ENCODE measurements at regions not wholly inside any gene's neighbourhood (a gene's known extent, or its start where the extent isn't known, plus 50 kb on each side); places are given as distances from the start of the nearest gene placed in this dataset.
"Not testable (repeated sequence)": the region's sequence is repeated elsewhere in the genome, so short reads cannot be mapped to it uniquely, and the experiment has no call there.

DNA sequence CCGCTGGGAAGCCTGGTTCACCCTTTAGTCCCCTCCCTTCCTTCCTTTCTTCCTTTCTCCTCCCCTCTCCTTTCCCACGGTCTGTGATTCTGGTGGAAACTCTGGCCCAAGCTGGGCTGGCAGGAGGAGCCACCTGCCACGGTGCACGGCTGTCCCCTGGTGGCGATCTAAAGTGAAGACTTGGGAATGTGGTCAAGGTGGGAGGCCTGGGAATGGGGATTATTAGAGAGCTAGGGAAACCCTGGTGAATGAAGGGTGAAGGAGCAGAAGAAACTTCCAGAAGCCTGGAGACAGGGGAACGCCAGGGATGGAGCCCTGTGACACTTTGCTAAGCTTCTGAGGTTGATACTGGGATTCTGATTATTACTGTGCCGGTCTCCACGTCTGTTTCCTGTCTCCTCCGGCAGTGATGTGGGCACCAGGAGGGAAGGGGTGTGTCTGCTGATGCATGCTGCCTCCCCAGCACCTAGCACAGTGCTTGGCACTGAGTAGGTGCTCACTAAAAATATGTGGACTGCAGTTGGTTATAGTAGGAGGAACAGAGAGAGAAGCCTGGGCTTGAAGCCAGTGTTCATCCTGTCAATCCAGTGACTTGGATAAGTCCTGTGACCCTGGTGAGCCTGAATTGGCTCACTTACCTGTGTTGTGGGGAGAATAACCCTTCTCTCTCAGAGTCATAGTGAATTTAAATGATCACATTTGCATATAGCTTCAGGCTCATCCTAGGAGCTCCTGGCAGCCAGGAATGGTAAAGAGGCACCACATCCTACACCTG, 71.2 kb upstream of the NBPF3 start:
- Histone ChIP-seq H3K9me3 (ENCODE audit: control extremely low read depth in 1 of 3, control insufficient read depth in 2 of 3, insufficient read depth in 1 of 3, low read length in 2 of 3) (no peaks in the 10 kb centered on the region), H3K4me3 (ENCODE audit: control extremely low read depth in 1 of 5, extremely low read depth in 1 of 5, insufficient read depth in 1 of 5, low read depth in 2 of 5, low read length in 4 of 5) (no peak overlapping the region), H3K4me1 (ENCODE audit: control insufficient read depth in 2 of 2, insufficient read depth in 2 of 2, low read length in 2 of 2) (peaks cover 10 to 20% of the 10 kb centered on the region in 2 donors), H3K9ac (ENCODE audit: low read length) (no peak overlapping the region), H3K27ac (ENCODE audit: low read length in 2 of 2) (no peak overlapping the region), H3K36me3 (replicated peaks in 1 of 2; ENCODE audit: control extremely low read depth in 1 of 2, control insufficient read depth in 1 of 2, extremely low read depth in 1 of 2, insufficient read depth in 2 of 2, low read length in 1 of 2) (no peaks in the 10 kb centered on the region), H2AFZ (ENCODE audit: insufficient read depth, low read depth, low read length, poor library complexity, severe bottlenecking) (no peak overlapping the region), H4K20me1 (ENCODE audit: control insufficient read depth, insufficient read depth, low read length, poor library complexity, severe bottlenecking) (no peaks in the 10 kb centered on the region), H3K79me2 (ENCODE audit: control insufficient read depth, insufficient read depth, low read length) (peaks cover 3% of the 10 kb centered on the region), H3K27me3 (replicated peaks in 1 of 4; ENCODE audit: control extremely low read depth in 1 of 4, control insufficient read depth in 3 of 4, insufficient read depth in 4 of 4, low read length in 3 of 4) (no peaks in the 10 kb centered on the region), H3K4me2 (replicated peaks; ENCODE audit: low read depth, low read length, poor library complexity, severe bottlenecking) (peak overlapping the region; percentile 1)
- Mint-ChIP-seq H3K27ac (peak overlapping the region; percentile 50), H3K4me3 (no peak overlapping the region), H3K4me1 (peaks cover 23% of the 10 kb centered on the region), H3K9me3 (ENCODE audit: insufficient read depth) (no peaks in the 10 kb centered on the region), H3K27me3 (no peaks in the 10 kb centered on the region)
- peak; percentile 77 for DNase-seq
- TF ChIP-seq, protein P1, sequence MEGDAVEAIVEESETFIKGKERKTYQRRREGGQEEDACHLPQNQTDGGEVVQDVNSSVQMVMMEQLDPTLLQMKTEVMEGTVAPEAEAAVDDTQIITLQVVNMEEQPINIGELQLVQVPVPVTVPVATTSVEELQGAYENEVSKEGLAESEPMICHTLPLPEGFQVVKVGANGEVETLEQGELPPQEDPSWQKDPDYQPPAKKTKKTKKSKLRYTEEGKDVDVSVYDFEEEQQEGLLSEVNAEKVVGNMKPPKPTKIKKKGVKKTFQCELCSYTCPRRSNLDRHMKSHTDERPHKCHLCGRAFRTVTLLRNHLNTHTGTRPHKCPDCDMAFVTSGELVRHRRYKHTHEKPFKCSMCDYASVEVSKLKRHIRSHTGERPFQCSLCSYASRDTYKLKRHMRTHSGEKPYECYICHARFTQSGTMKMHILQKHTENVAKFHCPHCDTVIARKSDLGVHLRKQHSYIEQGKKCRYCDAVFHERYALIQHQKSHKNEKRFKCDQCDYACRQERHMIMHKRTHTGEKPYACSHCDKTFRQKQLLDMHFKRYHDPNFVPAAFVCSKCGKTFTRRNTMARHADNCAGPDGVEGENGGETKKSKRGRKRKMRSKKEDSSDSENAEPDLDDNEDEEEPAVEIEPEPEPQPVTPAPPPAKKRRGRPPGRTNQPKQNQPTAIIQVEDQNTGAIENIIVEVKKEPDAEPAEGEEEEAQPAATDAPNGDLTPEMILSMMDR (IDR thresholded peaks at IDR 0.05) = peak; percentile 98
- no peak for TF ChIP-seq EZH2 (IDR thresholded peaks at IDR 0.05; ENCODE audit: borderline replicate concordance, insufficient read depth, low read depth, low read length, poor library complexity, severe bottlenecking)
- ChIA-PET CTCF (interaction anchor here (0.5 to 14.3 kb wide), 58 partner anchors 8 to 710 kb away, joined by 3 to 562 read pairs (median 6); partner anchors contain the start of gene ECE1), POLR2A (interaction anchor here (0.7 to 1.5 kb wide), 3 partner anchors 113 to 136 kb away, joined by 3 to 5 read pairs (median 3); no protein-coding TSS in a partner anchor)
- peak; percentile 54 for ATAC-seq (ENCODE audit: low read depth)
- WGBS (ENCODE audit: insufficient coverage) = 20% methylated on average over 8 of the region's 9 CpGs
- intact Hi-C loops (cut with micrococcal nuclease) = loop anchor here (1.0 to 10.0 kb wide), 5 partner anchors 24 to 286 kb away; no protein-coding TSS in a partner anchor

DNA sequence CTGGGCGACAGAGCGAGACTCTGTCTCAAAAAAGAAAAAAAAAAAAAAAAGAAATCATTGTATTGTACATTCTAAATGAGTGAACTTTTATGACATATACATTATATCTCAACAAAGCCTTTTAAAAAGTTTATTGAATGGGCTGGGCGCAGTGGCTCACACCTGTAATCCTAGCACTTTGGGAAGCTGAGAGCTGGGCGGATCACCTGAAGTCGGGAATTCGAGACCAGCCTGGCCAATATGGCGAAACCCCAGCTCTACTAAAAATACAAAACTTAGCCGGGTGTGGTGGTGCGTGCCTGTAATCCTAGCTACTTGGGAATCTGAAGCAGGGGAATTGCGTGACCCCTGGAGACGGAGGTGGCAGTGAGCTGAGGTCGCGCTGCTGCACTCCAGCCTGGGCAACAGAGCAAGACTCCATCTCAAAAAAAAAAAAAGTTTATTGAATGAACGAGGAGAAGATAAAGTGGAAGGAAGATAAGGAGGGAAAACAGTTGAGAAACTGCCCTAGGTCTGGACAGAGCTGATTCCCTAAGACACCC, 71.9 kb upstream of the NBPF3 start:
- intact Hi-C loops (cut with micrococcal nuclease) = loop anchor here (1.0 to 10.0 kb wide), 5 partner anchors 23 to 287 kb away; no protein-coding TSS in a partner anchor
- not testable (repeated sequence) for H3K9me3 Mint-ChIP-seq (ENCODE audit: insufficient read depth)

More for the DNA sequence above, 71.9 kb upstream of the NBPF3 start:
- H2AFZ ChIP-seq (ENCODE audit: insufficient read depth, low read depth, low read length, poor library complexity, severe bottlenecking); H3K9me3 ChIP-seq (ENCODE audit: control extremely low read depth in 1 of 3, control insufficient read depth in 2 of 3, insufficient read depth in 1 of 3, low read length in 2 of 3); ATAC-seq (ENCODE audit: low read depth); DNase-seq; H3K27me3 Mint-ChIP-seq; H3K4me3 ChIP-seq (ENCODE audit: control extremely low read depth in 1 of 5, extremely low read depth in 1 of 5, insufficient read depth in 1 of 5, low read depth in 2 of 5, low read length in 4 of 5); H3K36me3 ChIP-seq (replicated peaks in 1 of 2; ENCODE audit: control extremely low read depth in 1 of 2, control insufficient read depth in 1 of 2, extremely low read depth in 1 of 2, insufficient read depth in 2 of 2, low read length in 1 of 2); H4K20me1 ChIP-seq (ENCODE audit: control insufficient read depth, insufficient read depth, low read length, poor library complexity, severe bottlenecking); H3K27ac ChIP-seq (ENCODE audit: low read length in 2 of 2); H3K27me3 ChIP-seq (replicated peaks in 1 of 4; ENCODE audit: control extremely low read depth in 1 of 4, control insufficient read depth in 3 of 4, insufficient read depth in 4 of 4, low read length in 3 of 4); H3K4me3 Mint-ChIP-seq; H3K9ac ChIP-seq (ENCODE audit: low read length); H3K79me2 ChIP-seq (ENCODE audit: control insufficient read depth, insufficient read depth, low read length); H3K27ac Mint-ChIP-seq: not testable (repeated sequence)
- 75% methylated on average over 7 of the region's 14 CpGs for whole genome bisulfite sequencing (ENCODE audit: insufficient coverage)
- H3K4me1 Mint-ChIP-seq = peaks cover 24% of the 10 kb centered on the region
- Histone ChIP-seq H3K4me1 (ENCODE audit: control insufficient read depth in 2 of 2, insufficient read depth in 2 of 2, low read length in 2 of 2) (peaks cover 10 to 20% of the 10 kb centered on the region in 2 donors), H3K4me2 (replicated peaks; ENCODE audit: low read depth, low read length, poor library complexity, severe bottlenecking) (peak overlapping the region; percentile 1)
- CTCF ChIA-PET = interaction anchor here (0.7 to 14.3 kb wide), 50 partner anchors 8 to 648 kb away, joined by 3 to 562 read pairs (median 7); partner anchors contain the start of gene ECE1
- POLR2A ChIA-PET = interaction anchor here (0.7 to 1.5 kb wide), 3 partner anchors 113 to 135 kb away, joined by 3 to 5 read pairs (median 3); no protein-coding TSS in a partner anchor

Data from B cell (primary cell).